ENCODE measurements at regions not wholly inside any gene's neighbourhood (a gene's known extent, or its start where the extent isn't known, plus 50 kb on each side); places are given as distances from the start of the nearest gene placed in this dataset.

- TF ChIP-seq CTCF (conservative IDR thresholded peaks at IDR 0.05; ENCODE audit: low read depth in 2 of 2) (no peak), EZH2phosphoT487 (IDR thresholded peaks at IDR 0.05; ENCODE audit: unreplicated experiment) (no peak), JUNB (IDR thresholded peaks at IDR 0.05; ENCODE audit: unreplicated experiment) (no peak), POLR2AphosphoS5 (IDR thresholded peaks at IDR 0.05; ENCODE audit: low read depth) (no peak)
These were observed 389.7 kb downstream of the FUT8 start for GRCh38 chr14:65802196-65802595.
